Upper lobe of right lung (tissue), 1 donor: ENCODE measurements at regions not wholly inside any gene's neighbourhood (a gene's known extent, or its start where the extent isn't known, plus 50 kb on each side); places are given as distances from the start of the nearest gene placed in this dataset.

Experiments used
- ATAC-seq: fragments of 200-7000 bp; cut with Tn5 transposase; one replicate; pipeline ENCODE4 v1.9.1; 2020; ENCODE audit warnings: mild to moderate bottlenecking, moderate library complexity
- DNase-seq: peaks from one replicate; pipeline ENCODE4 v3.0.0-alpha.2; 2020
- H3K27ac ChIP-seq: fragments of 200-600 bp; one replicate; pipeline ENCODE4 v1.8.0; 2022
- H3K27me3 ChIP-seq: fragments of 200-600 bp; one replicate; pipeline ENCODE4 v1.8.0; 2022; ENCODE audit warnings: mild to moderate bottlenecking
- H3K36me3 ChIP-seq: fragments of 200-600 bp; one replicate; pipeline ENCODE4 v1.8.0; 2022
- H3K4me1 ChIP-seq: fragments of 200-600 bp; one replicate; pipeline ENCODE4 v1.8.0; 2022
- H3K4me3 ChIP-seq: fragments of 200-600 bp; one replicate; pipeline ENCODE4 v1.8.0; 2022; ENCODE audit warnings: mild to moderate bottlenecking
- H3K9me3 ChIP-seq: fragments of 200-600 bp; one replicate; pipeline ENCODE4 v1.8.0; 2022
- CTCF ChIP-seq: fragments of 200-600 bp; IDR thresholded peaks from one replicate; pipeline ENCODE4 v1.8.0; 2022; ENCODE audit warnings: antibody characterized with exemption
- intact Hi-C: fragments of 100-400 bp; cut with DNase I; formaldehyde crosslinking; loops from one replicate; pipeline ENCODE4 v1.11.0; 2022
- donor health status: DM: no; HTN: yes; CAD: no; lungs with severe emphysema.

- H3K4me1 ChIP-seq = no peaks in the 10 kb centered on the region
- H3K27me3 ChIP-seq = no peaks in the 10 kb centered on the region
- intact Hi-C loops = no loop called here
- no peak overlapping the region for H3K4me3 ChIP-seq
- ATAC-seq = no peak
- no peak overlapping the region for H3K27ac ChIP-seq
- no peak for DNase-seq
- no peaks in the 10 kb centered on the region for H3K9me3 ChIP-seq
- no peaks in the 10 kb centered on the region for H3K36me3 ChIP-seq
- no peak for TF ChIP-seq CTCF
Observed at GRCh38 chr6:12529364-12530019, 187.1 kb upstream of the PHACTR1 start.

- DNase-seq = no peak
- no peak overlapping the region for H3K4me3 ChIP-seq
- H3K4me1 ChIP-seq = no peaks in the 10 kb centered on the region
- no peak overlapping the region for H3K27ac ChIP-seq
- H3K36me3 ChIP-seq = no peaks in the 10 kb centered on the region
- H3K27me3 ChIP-seq = no peaks in the 10 kb centered on the region
- TF ChIP-seq CTCF = no peak
- ATAC-seq = no peak
- intact Hi-C loops = no loop called here
- H3K9me3 ChIP-seq = no peaks in the 10 kb centered on the region
Observed at GRCh38 chr6:12530345-12530744, 186.2 kb upstream of the PHACTR1 start.

GRCh38 chr6:12533586-12533985 lies 183.0 kb upstream of the PHACTR1 start:
- no peak for DNase-seq
- no peak for ATAC-seq
- Histone ChIP-seq H3K4me3 (no peak overlapping the region), H3K27me3 (no peaks in the 10 kb centered on the region), H3K9me3 (no peaks in the 10 kb centered on the region), H3K4me1 (peaks cover 13% of the 10 kb centered on the region), H3K27ac (no peak overlapping the region), H3K36me3 (no peaks in the 10 kb centered on the region)
- intact Hi-C loops = no loop called here
- TF ChIP-seq CTCF = no peak

- H3K4me3 ChIP-seq = no peak overlapping the region
- H3K27me3 ChIP-seq = no peaks in the 10 kb centered on the region
- H3K9me3 ChIP-seq = no peaks in the 10 kb centered on the region
- no peak for ATAC-seq
- TF ChIP-seq CTCF = no peak
- DNase-seq = no peak
- intact Hi-C loops = no loop called here
- H3K27ac ChIP-seq = no peak overlapping the region
- H3K36me3 ChIP-seq = no peaks in the 10 kb centered on the region
- H3K4me1 ChIP-seq = peaks cover 13% of the 10 kb centered on the region
Observed at GRCh38 chr6:12534069-12534853, 182.3 kb upstream of the PHACTR1 start.

- no peak for TF ChIP-seq CTCF
- Histone ChIP-seq H3K27me3 (no peaks in the 10 kb centered on the region), H3K27ac (no peak overlapping the region), H3K4me3 (no peak overlapping the region), H3K4me1 (peaks cover 13% of the 10 kb centered on the region), H3K36me3 (no peaks in the 10 kb centered on the region), H3K9me3 (no peaks in the 10 kb centered on the region)
- DNase-seq (no peak), ATAC-seq (no peak)
- intact Hi-C loops = no loop called here
Observed at GRCh38 chr6:12535586-12536314, 180.8 kb upstream of the PHACTR1 start.
